Erythroblast (primary cell): ENCODE measurements at regions not wholly inside any gene's neighbourhood (a gene's known extent, or its start where the extent isn't known, plus 50 kb on each side); places are given as distances from the start of the nearest gene placed in this dataset.

Experiments
- GATA1 ChIP-seq: IDR thresholded peaks from 2 replicates; pipeline ENCODE4 v1.6.1; 2011; ENCODE audit warnings: low read depth, mild to moderate bottlenecking, control low read depth, low read length, moderate library complexity
- POLR2A ChIP-seq: IDR thresholded peaks from 2 replicates; pipeline ENCODE4 v1.6.1; 2011; ENCODE audit warnings: mild to moderate bottlenecking, low read length

DNA sequence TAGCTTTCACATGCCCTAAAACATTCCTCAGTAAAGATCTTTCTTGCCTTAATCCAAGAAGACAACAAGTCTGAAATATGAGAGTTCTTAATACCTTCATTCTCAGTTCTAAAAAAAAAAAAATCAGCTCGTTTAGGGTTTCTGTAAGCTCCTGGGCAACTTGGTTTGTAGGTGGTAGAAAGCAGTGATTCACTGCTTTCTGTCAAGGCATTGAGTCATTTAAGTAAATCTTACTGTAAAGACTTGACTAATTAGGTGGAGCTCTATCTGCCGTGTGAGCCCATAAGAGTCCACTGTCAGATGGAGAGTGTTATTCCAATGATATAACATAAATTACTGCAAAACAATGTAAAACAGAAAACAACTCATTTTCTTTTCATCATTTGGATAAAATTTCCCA lies 56.1 kb upstream of the MAST4 start:
- TF ChIP-seq POLR2A: no peak
- no peak for TF ChIP-seq GATA1
